ENCODE measurements at regions not wholly inside any gene's neighbourhood (a gene's known extent, or its start where the extent isn't known, plus 50 kb on each side); places are given as distances from the start of the nearest gene placed in this dataset.

DNA sequence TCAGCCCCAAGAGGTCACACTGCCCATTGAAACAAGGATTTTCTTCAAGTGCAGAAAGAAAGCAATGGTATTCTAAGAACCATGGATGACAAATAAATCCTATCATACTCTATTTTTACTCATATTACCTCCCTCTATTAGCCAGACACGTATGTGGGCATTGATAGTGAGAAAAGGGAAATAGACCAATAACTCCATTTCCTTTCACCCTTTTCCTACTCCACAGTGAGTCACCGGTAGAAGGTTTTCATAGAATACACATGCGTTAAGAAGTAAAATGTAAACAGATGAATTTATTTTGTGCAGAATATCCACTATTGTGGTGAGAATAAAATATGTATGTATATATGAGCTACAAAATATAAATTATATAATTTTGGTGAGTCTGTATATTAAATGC, 568.9 kb upstream of the ADGRL4 start:
- DNase-seq: no peak
- intact Hi-C loops (cut with DNase I): no loop called here
- Histone ChIP-seq H3K9me3 (no peaks in the 10 kb centered on the region), H3K36me3 (no peaks in the 10 kb centered on the region), H3K27ac (no peak overlapping the region), H3K27me3 (no peaks in the 10 kb centered on the region), H3K4me1 (no peaks in the 10 kb centered on the region), H3K4me3 (no peak overlapping the region)
- ATAC-seq: no peak
- TF ChIP-seq, protein P1, sequence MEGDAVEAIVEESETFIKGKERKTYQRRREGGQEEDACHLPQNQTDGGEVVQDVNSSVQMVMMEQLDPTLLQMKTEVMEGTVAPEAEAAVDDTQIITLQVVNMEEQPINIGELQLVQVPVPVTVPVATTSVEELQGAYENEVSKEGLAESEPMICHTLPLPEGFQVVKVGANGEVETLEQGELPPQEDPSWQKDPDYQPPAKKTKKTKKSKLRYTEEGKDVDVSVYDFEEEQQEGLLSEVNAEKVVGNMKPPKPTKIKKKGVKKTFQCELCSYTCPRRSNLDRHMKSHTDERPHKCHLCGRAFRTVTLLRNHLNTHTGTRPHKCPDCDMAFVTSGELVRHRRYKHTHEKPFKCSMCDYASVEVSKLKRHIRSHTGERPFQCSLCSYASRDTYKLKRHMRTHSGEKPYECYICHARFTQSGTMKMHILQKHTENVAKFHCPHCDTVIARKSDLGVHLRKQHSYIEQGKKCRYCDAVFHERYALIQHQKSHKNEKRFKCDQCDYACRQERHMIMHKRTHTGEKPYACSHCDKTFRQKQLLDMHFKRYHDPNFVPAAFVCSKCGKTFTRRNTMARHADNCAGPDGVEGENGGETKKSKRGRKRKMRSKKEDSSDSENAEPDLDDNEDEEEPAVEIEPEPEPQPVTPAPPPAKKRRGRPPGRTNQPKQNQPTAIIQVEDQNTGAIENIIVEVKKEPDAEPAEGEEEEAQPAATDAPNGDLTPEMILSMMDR (IDR thresholded peaks at IDR 0.05): no peak

DNA sequence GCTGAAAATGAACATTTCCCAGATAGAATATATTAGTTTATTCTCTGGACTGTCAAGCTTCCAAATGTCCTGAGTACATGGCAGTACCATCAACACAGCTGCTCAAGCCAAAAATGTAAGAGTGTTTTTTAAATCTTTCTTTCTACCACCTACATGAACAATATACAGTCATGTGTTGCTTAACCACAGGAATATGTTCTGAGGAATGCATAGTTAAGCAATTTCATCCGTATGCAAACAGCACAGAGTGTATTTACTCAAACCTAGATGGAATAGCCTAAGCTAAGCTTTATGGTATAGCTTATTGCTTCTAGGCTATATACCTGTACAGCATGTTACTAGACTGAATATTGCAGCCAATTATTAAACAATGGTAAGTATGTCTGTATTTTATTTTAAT, 561.9 kb upstream of the ADGRL4 start:
- Histone ChIP-seq H3K4me1 (no peaks in the 10 kb centered on the region), H3K27ac (no peak overlapping the region), H3K4me3 (no peak overlapping the region), H3K36me3 (no peaks in the 10 kb centered on the region), H3K27me3 (no peaks in the 10 kb centered on the region), H3K9me3 (no peaks in the 10 kb centered on the region)
- DNase-seq: no peak
- TF ChIP-seq, protein P1 (IDR thresholded peaks at IDR 0.05): no peak
- no peak for ATAC-seq
- intact Hi-C loops (cut with DNase I): no loop called here

DNA sequence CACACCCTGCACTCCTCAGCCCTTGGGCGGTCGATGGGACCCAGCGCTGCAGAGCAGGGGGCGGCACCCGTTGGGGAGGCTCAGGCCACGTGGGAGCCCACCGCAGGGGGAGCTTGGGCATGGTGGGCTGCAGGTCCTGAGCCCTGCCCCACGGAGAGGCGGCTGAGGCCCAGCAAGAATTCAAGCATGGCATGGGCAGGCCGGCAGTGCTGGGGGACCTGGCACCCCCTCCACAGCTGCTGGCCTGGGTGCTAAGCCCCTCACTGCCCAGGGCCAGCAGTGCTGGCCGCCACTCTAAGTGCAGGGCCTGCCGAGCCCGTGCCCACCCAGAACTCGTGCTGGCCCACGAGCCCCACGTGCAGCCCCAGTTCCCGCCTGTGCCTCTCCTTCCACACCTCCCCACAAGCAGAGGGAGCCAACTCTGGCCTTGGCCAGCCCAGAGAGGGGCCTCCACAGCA, 555.0 kb upstream of the ADGRL4 start:
- no peaks in the 10 kb centered on the region for H3K4me1 ChIP-seq
- intact Hi-C loops (cut with DNase I): no loop called here
- no peak for ATAC-seq
- no peaks in the 10 kb centered on the region for H3K36me3 ChIP-seq
- TF ChIP-seq, protein P1 (IDR thresholded peaks at IDR 0.05): no peak
- DNase-seq: no peak
- H3K27ac ChIP-seq: no peak overlapping the region
- H3K4me3 ChIP-seq: no peak overlapping the region
- H3K9me3 ChIP-seq: no peaks in the 10 kb centered on the region
- H3K27me3 ChIP-seq: no peaks in the 10 kb centered on the region

DNA sequence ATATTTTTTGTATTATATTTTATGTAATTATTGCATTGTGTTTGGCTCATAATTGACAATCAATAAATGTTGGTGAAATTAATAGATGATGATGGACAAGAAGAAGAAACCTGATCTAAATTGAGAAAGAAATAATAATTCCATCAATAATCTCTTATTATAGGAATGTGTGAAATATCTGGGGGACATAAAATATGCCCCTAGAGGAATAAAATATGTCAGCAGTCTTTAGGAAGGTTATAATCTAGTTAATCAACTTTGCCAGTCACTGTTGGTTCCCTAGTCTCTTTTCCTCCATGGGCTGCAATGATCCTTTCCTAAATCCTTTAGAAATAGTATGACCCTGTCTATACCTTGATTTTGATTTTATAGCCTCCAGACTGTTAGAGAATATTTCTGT, 549.7 kb upstream of the ADGRL4 start:
- H3K4me1 ChIP-seq: no peaks in the 10 kb centered on the region
- no peak overlapping the region for H3K4me3 ChIP-seq
- H3K36me3 ChIP-seq: no peaks in the 10 kb centered on the region
- H3K27me3 ChIP-seq: no peaks in the 10 kb centered on the region
- ATAC-seq (no peak), DNase-seq (no peak)
- intact Hi-C loops (cut with DNase I): no loop called here
- TF ChIP-seq, protein P1 (IDR thresholded peaks at IDR 0.05): no peak
- H3K27ac ChIP-seq: no peak overlapping the region
- H3K9me3 ChIP-seq: no peaks in the 10 kb centered on the region

DNA sequence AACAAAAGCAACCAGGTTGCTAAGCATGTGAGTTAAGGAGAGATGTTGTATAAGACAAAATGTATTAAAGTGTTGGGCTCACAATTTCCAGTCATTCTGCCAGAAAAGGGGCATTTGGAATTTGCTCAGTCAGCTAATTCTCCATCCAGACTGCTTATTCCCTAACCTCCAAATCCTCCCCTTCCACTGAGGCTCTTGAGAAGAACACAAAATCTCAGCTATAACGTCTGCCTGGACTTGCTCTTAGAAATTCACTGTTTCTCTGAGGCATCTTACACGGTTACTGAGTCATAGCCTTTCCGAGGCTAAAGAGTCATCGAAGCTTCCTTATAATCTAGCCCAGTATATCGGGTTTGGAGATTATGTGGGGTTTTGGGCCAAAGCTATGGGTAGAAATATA, 548.2 kb upstream of the ADGRL4 start:
- no peaks in the 10 kb centered on the region for H3K27me3 ChIP-seq
- H3K4me3 ChIP-seq: no peak overlapping the region
- no peak for DNase-seq
- no peak for ATAC-seq
- no peaks in the 10 kb centered on the region for H3K9me3 ChIP-seq
- TF ChIP-seq, protein P1 (IDR thresholded peaks at IDR 0.05): no peak
- H3K27ac ChIP-seq: no peak overlapping the region
- no peaks in the 10 kb centered on the region for H3K4me1 ChIP-seq
- no peaks in the 10 kb centered on the region for H3K36me3 ChIP-seq
- intact Hi-C loops (cut with DNase I): no loop called here

DNA sequence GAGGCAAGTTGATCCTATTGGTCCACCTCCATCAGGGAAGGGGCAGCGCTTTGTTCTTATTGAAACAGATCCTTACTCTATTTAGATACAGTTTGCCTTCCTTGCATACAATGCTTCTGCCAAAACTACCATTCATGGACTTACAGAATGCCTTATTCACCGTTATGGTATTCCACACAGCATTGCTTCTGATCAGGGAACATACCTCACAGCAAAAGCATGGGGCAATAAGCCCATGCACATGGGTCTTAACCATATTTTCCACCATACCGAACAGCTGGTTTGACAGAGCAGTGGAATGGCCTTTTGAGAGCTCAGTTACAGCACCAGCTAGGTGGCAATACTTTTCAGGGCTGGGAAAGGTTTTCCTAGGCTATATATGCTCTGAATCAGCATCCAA, 544.8 kb upstream of the ADGRL4 start:
- TF ChIP-seq, protein P1 (IDR thresholded peaks at IDR 0.05): no peak
- Histone ChIP-seq H3K4me1 (no peaks in the 10 kb centered on the region), H3K27ac (no peak overlapping the region), H3K4me3 (no peak overlapping the region), H3K36me3 (no peaks in the 10 kb centered on the region), H3K9me3 (no peaks in the 10 kb centered on the region), H3K27me3 (no peaks in the 10 kb centered on the region)
- DNase-seq (no peak), ATAC-seq (no peak)
- intact Hi-C loops (cut with DNase I): no loop called here
